ENCODE measurements at regions not wholly inside any gene's neighbourhood (a gene's known extent, or its start where the extent isn't known, plus 50 kb on each side); places are given as distances from the start of the nearest gene placed in this dataset.

DNA sequence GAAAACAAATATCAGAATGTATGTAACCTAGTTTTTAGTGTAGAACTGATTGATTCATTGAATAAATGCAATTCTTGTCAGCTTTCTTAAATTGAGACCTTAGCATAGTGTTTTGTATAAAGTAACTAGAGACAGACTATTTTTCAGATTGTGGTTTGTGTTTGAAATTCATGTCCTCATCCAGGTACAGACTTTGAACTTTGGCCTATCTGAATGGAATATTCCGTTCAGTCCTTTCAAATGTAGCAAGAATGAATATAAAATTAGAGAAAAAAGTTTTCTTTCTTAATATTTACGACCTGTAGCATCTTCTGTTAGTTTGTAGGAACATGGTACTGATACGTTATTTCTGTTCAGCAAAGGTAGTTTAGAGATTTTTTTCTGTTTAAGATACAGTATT, 378.4 kb upstream of the RGS6 start:
- H3K4me1 Mint-ChIP-seq: peaks cover 12% of the 10 kb centered on the region; the same call in 2 of the 3 replicates
- H3K27ac Mint-ChIP-seq: no peak overlapping the region
- Histone ChIP-seq H3K27me3 (ENCODE audit: insufficient read depth) (no peaks in the 10 kb centered on the region), H3K4me2 (no peak overlapping the region), H3K4me3 (no peak overlapping the region), H3F3A (replicated peaks; ENCODE audit: low read depth) (no peaks in the 10 kb centered on the region), H4K20me1 (replicated peaks; ENCODE audit: insufficient read depth) (no peaks in the 10 kb centered on the region), H2AFZ (no peak overlapping the region), H3K79me2 (replicated peaks; ENCODE audit: insufficient read depth) (peaks cover 11% of the 10 kb centered on the region), H3K9me2 (ENCODE audit: insufficient read depth) (no peaks in the 10 kb centered on the region), H3K36me3 (ENCODE audit: insufficient read depth) (no peaks in the 10 kb centered on the region), H3K27ac (ENCODE audit: low read depth) (no peak overlapping the region), H3K4me1 (ENCODE audit: insufficient read depth) (no peaks in the 10 kb centered on the region; the same call in 1 of the 2 replicates)
- no peak overlapping the region for H3K4me3 Mint-ChIP-seq
- no peaks in the 10 kb centered on the region for H3K27me3 Mint-ChIP-seq (ENCODE audit: insufficient read depth, low read depth, poor library complexity)
- no peak for DNase-seq (ENCODE audit: low spot score)
- no peaks in the 10 kb centered on the region; the same call in 2 of the 3 replicates for H3K9me3 Mint-ChIP-seq
- TF ChIP-seq EZH2phosphoT487 (IDR thresholded peaks at IDR 0.05; ENCODE audit: unreplicated experiment) (no peak), EZH2 (IDR thresholded peaks at IDR 0.05; ENCODE audit: low read depth, unreplicated experiment) (no peak), JUNB (IDR thresholded peaks at IDR 0.05; ENCODE audit: unreplicated experiment) (no peak), STAT1 (IDR thresholded peaks at IDR 0.05; ENCODE audit: unreplicated experiment) (no peak), NANOG (IDR thresholded peaks at IDR 0.05; ENCODE audit: borderline replicate concordance) (no peak), ZNF114 (CRISPR knock-in tag; IDR thresholded peaks at IDR 0.05) (no peak), REST (IDR thresholded peaks at IDR 0.05; ENCODE audit: unreplicated experiment) (no peak), ZNF331 (CRISPR knock-in tag; IDR thresholded peaks at IDR 0.05; ENCODE audit: low read depth) (no peak), CREB1 (CRISPR knock-in tag; IDR thresholded peaks at IDR 0.05; ENCODE audit: low read depth) (no peak), POLR2AphosphoS5 (IDR thresholded peaks at IDR 0.05; ENCODE audit: low read depth) (no peak)
- TF ChIP-seq, protein P1, sequence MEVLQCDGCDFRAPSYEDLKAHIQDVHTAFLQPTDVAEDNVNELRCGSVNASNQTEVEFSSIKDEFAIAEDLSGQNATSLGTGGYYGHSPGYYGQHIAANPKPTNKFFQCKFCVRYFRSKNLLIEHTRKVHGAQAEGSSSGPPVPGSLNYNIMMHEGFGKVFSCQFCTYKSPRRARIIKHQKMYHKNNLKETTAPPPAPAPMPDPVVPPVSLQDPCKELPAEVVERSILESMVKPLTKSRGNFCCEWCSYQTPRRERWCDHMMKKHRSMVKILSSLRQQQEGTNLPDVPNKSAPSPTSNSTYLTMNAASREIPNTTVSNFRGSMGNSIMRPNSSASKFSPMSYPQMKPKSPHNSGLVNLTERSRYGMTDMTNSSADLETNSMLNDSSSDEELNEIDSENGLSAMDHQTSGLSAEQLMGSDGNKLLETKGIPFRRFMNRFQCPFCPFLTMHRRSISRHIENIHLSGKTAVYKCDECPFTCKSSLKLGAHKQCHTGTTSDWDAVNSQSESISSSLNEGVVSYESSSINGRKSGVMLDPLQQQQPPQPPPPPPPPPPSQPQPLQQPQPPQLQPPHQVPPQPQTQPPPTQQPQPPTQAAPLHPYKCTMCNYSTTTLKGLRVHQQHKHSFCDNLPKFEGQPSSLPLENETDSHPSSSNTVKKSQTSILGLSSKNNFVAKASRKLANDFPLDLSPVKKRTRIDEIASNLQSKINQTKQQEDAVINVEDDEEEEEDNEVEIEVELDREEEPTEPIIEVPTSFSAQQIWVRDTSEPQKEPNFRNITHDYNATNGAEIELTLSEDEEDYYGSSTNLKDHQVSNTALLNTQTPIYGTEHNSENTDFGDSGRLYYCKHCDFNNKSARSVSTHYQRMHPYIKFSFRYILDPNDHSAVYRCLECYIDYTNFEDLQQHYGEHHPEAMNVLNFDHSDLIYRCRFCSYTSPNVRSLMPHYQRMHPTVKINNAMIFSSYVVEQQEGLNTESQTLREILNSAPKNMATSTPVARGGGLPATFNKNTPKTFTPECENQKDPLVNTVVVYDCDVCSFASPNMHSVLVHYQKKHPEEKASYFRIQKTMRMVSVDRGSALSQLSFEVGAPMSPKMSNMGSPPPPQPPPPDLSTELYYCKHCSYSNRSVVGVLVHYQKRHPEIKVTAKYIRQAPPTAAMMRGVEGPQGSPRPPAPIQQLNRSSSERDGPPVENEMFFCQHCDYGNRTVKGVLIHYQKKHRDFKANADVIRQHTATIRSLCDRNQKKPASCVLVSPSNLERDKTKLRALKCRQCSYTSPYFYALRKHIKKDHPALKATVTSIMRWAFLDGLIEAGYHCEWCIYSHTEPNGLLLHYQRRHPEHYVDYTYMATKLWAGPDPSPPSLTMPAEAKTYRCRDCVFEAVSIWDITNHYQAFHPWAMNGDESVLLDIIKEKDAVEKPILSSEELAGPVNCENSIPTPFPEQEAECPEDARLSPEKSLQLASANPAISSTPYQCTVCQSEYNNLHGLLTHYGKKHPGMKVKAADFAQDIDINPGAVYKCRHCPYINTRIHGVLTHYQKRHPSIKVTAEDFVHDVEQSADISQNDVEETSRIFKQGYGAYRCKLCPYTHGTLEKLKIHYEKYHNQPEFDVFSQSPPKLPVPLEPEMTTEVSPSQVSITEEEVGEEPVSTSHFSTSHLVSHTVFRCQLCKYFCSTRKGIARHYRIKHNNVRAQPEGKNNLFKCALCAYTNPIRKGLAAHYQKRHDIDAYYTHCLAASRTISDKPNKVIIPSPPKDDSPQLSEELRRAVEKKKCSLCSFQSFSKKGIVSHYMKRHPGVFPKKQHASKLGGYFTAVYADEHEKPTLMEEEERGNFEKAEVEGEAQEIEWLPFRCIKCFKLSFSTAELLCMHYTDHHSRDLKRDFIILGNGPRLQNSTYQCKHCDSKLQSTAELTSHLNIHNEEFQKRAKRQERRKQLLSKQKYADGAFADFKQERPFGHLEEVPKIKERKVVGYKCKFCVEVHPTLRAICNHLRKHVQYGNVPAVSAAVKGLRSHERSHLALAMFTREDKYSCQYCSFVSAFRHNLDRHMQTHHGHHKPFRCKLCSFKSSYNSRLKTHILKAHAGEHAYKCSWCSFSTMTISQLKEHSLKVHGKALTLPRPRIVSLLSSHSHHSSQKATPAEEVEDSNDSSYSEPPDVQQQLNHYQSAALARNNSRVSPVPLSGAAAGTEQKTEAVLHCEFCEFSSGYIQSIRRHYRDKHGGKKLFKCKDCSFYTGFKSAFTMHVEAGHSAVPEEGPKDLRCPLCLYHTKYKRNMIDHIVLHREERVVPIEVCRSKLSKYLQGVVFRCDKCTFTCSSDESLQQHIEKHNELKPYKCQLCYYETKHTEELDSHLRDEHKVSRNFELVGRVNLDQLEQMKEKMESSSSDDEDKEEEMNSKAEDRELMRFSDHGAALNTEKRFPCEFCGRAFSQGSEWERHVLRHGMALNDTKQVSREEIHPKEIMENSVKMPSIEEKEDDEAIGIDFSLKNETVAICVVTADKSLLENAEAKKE (CRISPR knock-in tag; IDR thresholded peaks at IDR 0.05): no peak
- TF ChIP-seq, protein P2, sequence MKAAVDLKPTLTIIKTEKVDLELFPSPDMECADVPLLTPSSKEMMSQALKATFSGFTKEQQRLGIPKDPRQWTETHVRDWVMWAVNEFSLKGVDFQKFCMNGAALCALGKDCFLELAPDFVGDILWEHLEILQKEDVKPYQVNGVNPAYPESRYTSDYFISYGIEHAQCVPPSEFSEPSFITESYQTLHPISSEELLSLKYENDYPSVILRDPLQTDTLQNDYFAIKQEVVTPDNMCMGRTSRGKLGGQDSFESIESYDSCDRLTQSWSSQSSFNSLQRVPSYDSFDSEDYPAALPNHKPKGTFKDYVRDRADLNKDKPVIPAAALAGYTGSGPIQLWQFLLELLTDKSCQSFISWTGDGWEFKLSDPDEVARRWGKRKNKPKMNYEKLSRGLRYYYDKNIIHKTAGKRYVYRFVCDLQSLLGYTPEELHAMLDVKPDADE (IDR thresholded peaks at IDR 0.05): no peak
- TF ChIP-seq, protein P3, sequence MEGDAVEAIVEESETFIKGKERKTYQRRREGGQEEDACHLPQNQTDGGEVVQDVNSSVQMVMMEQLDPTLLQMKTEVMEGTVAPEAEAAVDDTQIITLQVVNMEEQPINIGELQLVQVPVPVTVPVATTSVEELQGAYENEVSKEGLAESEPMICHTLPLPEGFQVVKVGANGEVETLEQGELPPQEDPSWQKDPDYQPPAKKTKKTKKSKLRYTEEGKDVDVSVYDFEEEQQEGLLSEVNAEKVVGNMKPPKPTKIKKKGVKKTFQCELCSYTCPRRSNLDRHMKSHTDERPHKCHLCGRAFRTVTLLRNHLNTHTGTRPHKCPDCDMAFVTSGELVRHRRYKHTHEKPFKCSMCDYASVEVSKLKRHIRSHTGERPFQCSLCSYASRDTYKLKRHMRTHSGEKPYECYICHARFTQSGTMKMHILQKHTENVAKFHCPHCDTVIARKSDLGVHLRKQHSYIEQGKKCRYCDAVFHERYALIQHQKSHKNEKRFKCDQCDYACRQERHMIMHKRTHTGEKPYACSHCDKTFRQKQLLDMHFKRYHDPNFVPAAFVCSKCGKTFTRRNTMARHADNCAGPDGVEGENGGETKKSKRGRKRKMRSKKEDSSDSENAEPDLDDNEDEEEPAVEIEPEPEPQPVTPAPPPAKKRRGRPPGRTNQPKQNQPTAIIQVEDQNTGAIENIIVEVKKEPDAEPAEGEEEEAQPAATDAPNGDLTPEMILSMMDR (conservative IDR thresholded peaks at IDR 0.05; ENCODE audit: low read depth in 2 of 2): no peak
- no peak for ATAC-seq
- H3K36me3 Mint-ChIP-seq (ENCODE audit: low read depth): no peaks in the 10 kb centered on the region

All from GM23338 (cell line).